IMR-90 (cell line): ENCODE measurements at regions not wholly inside any gene's neighbourhood (a gene's known extent, or its start where the extent isn't known, plus 50 kb on each side); places are given as distances from the start of the nearest gene placed in this dataset.

Experiments
- CEBPB ChIP-seq: IDR thresholded peaks from 2 replicates; pipeline ENCODE4 v1.6.1; 2012; ENCODE audit warnings: low read depth, low read length, improper control_type of control experiment
- ELK1 ChIP-seq: fragments of 150-350 bp; IDR thresholded peaks from 2 replicates; pipeline ENCODE4 v1.6.1; 2016; ENCODE audit warnings: low read depth, mild to moderate bottlenecking, low read length, moderate library complexity, borderline replicate concordance
- FOS ChIP-seq: fragments of 150-350 bp; IDR thresholded peaks from 2 replicates; pipeline ENCODE4 v1.6.1; 2016; ENCODE audit warnings: low read depth, low read length
- MAFK ChIP-seq: IDR thresholded peaks from 2 replicates; pipeline ENCODE4 v1.6.1; 2012; ENCODE audit warnings: low read depth, low read length, improper control_type of control experiment
- POLR2A ChIP-seq: IDR thresholded peaks from 2 replicates; pipeline ENCODE4 v1.6.1; 2012; ENCODE audit warnings: mild to moderate bottlenecking, low read depth, low read length
- TF ChIP-seq, protein P1 (sequence below): conservative IDR thresholded peaks from 2 replicates; pipeline ENCODE4 v1.5.1; 2012; ENCODE audit warnings: mild to moderate bottlenecking, low read depth, low read length, improper control_type of control experiment
- TF ChIP-seq, protein P2 (sequence below): fragments of 150-350 bp; IDR thresholded peaks from 2 replicates; pipeline ENCODE4 v1.6.1; 2017; ENCODE audit warnings: mild to moderate bottlenecking, antibody characterized with exemption, low read length, low read depth

DNA sequence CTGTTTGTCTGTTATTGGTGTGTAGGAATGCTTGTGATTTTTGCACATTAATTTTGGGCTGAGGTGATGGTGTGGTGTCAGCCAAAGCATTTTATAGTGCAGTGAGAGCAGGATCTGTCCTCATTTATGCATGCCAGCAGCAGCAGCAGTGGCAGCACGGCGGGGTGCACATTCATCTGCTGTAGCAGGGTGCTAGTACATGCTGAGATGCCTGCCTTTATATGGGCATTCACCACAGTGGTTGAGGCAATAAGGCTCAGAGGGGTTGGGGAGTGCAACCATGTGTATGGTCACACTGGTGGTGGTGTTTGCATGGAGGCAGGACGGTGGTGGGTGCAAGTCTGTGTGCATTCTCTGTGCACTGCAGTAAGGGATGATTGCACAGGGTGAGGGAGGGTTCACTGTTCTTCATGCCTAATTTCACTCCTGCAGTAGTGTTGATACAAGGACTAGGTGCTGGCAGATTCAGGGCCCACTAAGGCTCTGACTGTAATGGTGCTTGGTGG is 129.3 kb upstream of the SYNCRIP start:
- TF ChIP-seq, protein P1, sequence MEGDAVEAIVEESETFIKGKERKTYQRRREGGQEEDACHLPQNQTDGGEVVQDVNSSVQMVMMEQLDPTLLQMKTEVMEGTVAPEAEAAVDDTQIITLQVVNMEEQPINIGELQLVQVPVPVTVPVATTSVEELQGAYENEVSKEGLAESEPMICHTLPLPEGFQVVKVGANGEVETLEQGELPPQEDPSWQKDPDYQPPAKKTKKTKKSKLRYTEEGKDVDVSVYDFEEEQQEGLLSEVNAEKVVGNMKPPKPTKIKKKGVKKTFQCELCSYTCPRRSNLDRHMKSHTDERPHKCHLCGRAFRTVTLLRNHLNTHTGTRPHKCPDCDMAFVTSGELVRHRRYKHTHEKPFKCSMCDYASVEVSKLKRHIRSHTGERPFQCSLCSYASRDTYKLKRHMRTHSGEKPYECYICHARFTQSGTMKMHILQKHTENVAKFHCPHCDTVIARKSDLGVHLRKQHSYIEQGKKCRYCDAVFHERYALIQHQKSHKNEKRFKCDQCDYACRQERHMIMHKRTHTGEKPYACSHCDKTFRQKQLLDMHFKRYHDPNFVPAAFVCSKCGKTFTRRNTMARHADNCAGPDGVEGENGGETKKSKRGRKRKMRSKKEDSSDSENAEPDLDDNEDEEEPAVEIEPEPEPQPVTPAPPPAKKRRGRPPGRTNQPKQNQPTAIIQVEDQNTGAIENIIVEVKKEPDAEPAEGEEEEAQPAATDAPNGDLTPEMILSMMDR, result no peak
- TF ChIP-seq POLR2A (no peak), FOS (no peak), CEBPB (no peak), ELK1 (no peak), MAFK (no peak)
- TF ChIP-seq, protein P2, sequence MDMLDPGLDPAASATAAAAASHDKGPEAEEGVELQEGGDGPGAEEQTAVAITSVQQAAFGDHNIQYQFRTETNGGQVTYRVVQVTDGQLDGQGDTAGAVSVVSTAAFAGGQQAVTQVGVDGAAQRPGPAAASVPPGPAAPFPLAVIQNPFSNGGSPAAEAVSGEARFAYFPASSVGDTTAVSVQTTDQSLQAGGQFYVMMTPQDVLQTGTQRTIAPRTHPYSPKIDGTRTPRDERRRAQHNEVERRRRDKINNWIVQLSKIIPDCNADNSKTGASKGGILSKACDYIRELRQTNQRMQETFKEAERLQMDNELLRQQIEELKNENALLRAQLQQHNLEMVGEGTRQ, result no peak
